ENCODE measurements at regions not wholly inside any gene's neighbourhood (a gene's known extent, or its start where the extent isn't known, plus 50 kb on each side); places are given as distances from the start of the nearest gene placed in this dataset.
A peak's percentile ranks its signal among the peaks of the same experiment; 100 is the strongest.
"Not testable (repeated sequence)": the region's sequence is repeated elsewhere in the genome, so short reads cannot be mapped to it uniquely, and the experiment has no call there.

GRCh38 chr16:51538707-51539498 lies 387.8 kb upstream of the SALL1 start:
- peak; percentile 92 for DNase-seq (ENCODE audit: low spot score)

- DNase-seq (ENCODE audit: low spot score) = no peak
Observed at GRCh38 chr16:51535591-51535990, 384.5 kb upstream of the SALL1 start.

GRCh38 chr16:51532551-51532950 lies 381.5 kb upstream of the SALL1 start:
- DNase-seq (ENCODE audit: low spot score) = no peak

GRCh38 chr16:51531271-51531670 lies 380.2 kb upstream of the SALL1 start:
- DNase-seq (ENCODE audit: low spot score) = no peak

- no peak for DNase-seq (ENCODE audit: low spot score)
Observed at GRCh38 chr16:51527349-51527748, 376.3 kb upstream of the SALL1 start.

GRCh38 chr16:51526621-51527020 lies 375.6 kb upstream of the SALL1 start:
- DNase-seq (ENCODE audit: low spot score) = no peak

GRCh38 chr16:51524555-51525373 lies 373.7 kb upstream of the SALL1 start:
- DNase-seq (ENCODE audit: low spot score) = peak; percentile 74

GRCh38 chr16:51524070-51524469 lies 373.0 kb upstream of the SALL1 start:
- no peak for DNase-seq (ENCODE audit: low spot score)

- peak; percentile 32 for DNase-seq (ENCODE audit: low spot score)
Observed at GRCh38 chr16:51523400-51523799, 372.3 kb upstream of the SALL1 start.

- DNase-seq (ENCODE audit: low spot score) = no peak
Observed at GRCh38 chr16:51522902-51523301, 371.8 kb upstream of the SALL1 start.

GRCh38 chr16:51516960-51517359 lies 365.9 kb upstream of the SALL1 start:
- DNase-seq (ENCODE audit: low spot score) = not testable (repeated sequence)

GRCh38 chr16:51510416-51510815 lies 359.3 kb upstream of the SALL1 start:
- DNase-seq (ENCODE audit: low spot score) = no peak

- no peak for DNase-seq (ENCODE audit: low spot score)
Observed at GRCh38 chr16:51509336-51509735, 358.3 kb upstream of the SALL1 start.

- peak; percentile 74 for DNase-seq (ENCODE audit: low spot score)
Observed at GRCh38 chr16:51508490-51509212, 357.6 kb upstream of the SALL1 start.

- DNase-seq (ENCODE audit: low spot score) = no peak
Observed at GRCh38 chr16:51507286-51507685, 356.2 kb upstream of the SALL1 start.

- peak; percentile 56 for DNase-seq (ENCODE audit: low spot score)
Observed at GRCh38 chr16:51500306-51500705, 349.2 kb upstream of the SALL1 start.

GRCh38 chr16:51497541-51498211 lies 346.6 kb upstream of the SALL1 start:
- DNase-seq (ENCODE audit: low spot score) = peak; percentile 3

GRCh38 chr16:51490866-51491265 lies 339.8 kb upstream of the SALL1 start:
- DNase-seq (ENCODE audit: low spot score) = no peak

- no peak for DNase-seq (ENCODE audit: low spot score)
Observed at GRCh38 chr16:51487880-51488279, 336.8 kb upstream of the SALL1 start.

- DNase-seq (ENCODE audit: low spot score) = no peak
Observed at GRCh38 chr16:51474414-51475091, 323.5 kb upstream of the SALL1 start.

- DNase-seq (ENCODE audit: low spot score) = no peak
Observed at GRCh38 chr16:51473091-51473490, 322.0 kb upstream of the SALL1 start.
